OCI-LY3 (cell line): ENCODE measurements at regions not wholly inside any gene's neighbourhood (a gene's known extent, or its start where the extent isn't known, plus 50 kb on each side); places are given as distances from the start of the nearest gene placed in this dataset.

Experiments
- H2AFZ ChIP-seq: fragments of 200-600, 300-600 bp; shearing (Covaris generic); 2 replicates; pipeline ENCODE4 v1.6.0; 2014; ENCODE audit warnings: antibody characterized with exemption, low read depth, low read length
- H3K27ac ChIP-seq: fragments of 200-600, 300-600 bp; sonication (generic); 2 replicates; pipeline ENCODE4 v1.5.1; 2014; ENCODE audit warnings: mild to moderate bottlenecking, low read length, moderate library complexity, mixed read lengths
- H3K27me3 ChIP-seq: fragments of 200-600, 300-600 bp; sonication (generic); 2 replicates; pipeline ENCODE4 v1.6.1; 2014; ENCODE audit warnings: low read depth, low read length, mixed read lengths
- H3K36me3 ChIP-seq: fragments of 200-600, 300-600 bp; sonication (generic); replicated peaks from 2 replicates; pipeline ENCODE3; 2014; ENCODE audit warnings: low read depth, low read length, mixed read lengths
- H3K4me1 ChIP-seq: fragments of 300-600, 200-600 bp; sonication (generic); 2 replicates; pipeline ENCODE4 v1.6.1; 2014; ENCODE audit warnings: low read length, mixed read lengths
- H3K4me2 ChIP-seq: fragments of 200-600, 300-600 bp; sonication (generic); 2 replicates; pipeline ENCODE4 v1.6.1; 2014; ENCODE audit warnings: low read length, mixed read lengths
- H3K4me3 ChIP-seq: fragments of 300-600, 200-600 bp; sonication (generic); 2 replicates; pipeline ENCODE4 v1.5.1; 2014; ENCODE audit warnings: antibody characterized with exemption, mild to moderate bottlenecking, low read length, moderate library complexity
- H3K79me2 ChIP-seq: fragments of 300-600, 200-600 bp; shearing (Covaris generic); 2 replicates; pipeline ENCODE4 v1.6.1; 2014; ENCODE audit warnings: mild to moderate bottlenecking, low read length, mixed read lengths
- H3K9ac ChIP-seq: fragments of 300-600, 200-600 bp; shearing (Covaris generic); 2 replicates; pipeline ENCODE4 v1.6.0; 2014; ENCODE audit warnings: mild to moderate bottlenecking, low read length, moderate library complexity
- H3K9me3 ChIP-seq: fragments of 200-600, 300-600 bp; shearing (Covaris generic); 2 replicates; pipeline ENCODE4 v1.6.1; 2014; ENCODE audit warnings: low read length, mixed read lengths; ENCODE audit not compliant: insufficient read depth
- H4K20me1 ChIP-seq: fragments of 200-600, 300-600 bp; sonication (generic); 2 replicates; pipeline ENCODE4 v1.6.1; 2016; ENCODE audit warnings: low read length, mixed read lengths; ENCODE audit not compliant: insufficient read depth
- EZH2phosphoT487 ChIP-seq: fragments of 200-600 bp; shearing (Covaris generic); IDR thresholded peaks from 2 replicates; pipeline ENCODE4 v1.6.1; 2018; ENCODE audit warnings: antibody characterized with exemption, mixed run types, low read depth
- TF ChIP-seq, protein P1 (sequence below): fragments of 200-600, 300-600 bp; sonication (generic); IDR thresholded peaks from 2 replicates; pipeline ENCODE4 v1.5.1; 2014; ENCODE audit warnings: antibody characterized with exemption, low read length, low read depth

DNA sequence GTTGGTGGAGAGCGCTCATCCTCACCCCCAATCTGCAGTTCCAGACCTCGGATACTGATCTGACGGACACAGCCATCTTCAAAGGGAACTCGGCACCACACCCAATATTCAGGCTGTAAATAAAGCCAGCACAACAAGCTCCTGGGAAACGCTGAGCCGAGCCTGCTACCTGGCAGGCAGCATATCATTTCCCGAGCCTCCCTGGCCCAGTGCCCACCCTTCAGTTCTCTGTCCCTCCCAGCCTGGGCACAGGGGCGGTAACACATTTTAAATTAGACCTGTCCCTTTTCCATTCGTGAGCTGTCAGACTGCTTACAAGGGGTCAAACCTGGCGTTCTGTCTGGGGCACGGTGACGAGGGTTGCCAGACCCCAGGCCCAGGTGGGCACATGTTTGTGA, 250.5 kb downstream of the ARHGAP12 start:
- Histone ChIP-seq H3K36me3 (no peaks in the 10 kb centered on the region), H3K79me2 (no peaks in the 10 kb centered on the region), H3K27ac (no peak overlapping the region), H2AFZ (no peak overlapping the region), H3K4me3 (no peak overlapping the region), H3K4me2 (no peak overlapping the region), H4K20me1 (no peaks in the 10 kb centered on the region), H3K9me3 (no peaks in the 10 kb centered on the region), H3K4me1 (no peaks in the 10 kb centered on the region), H3K9ac (no peak overlapping the region), H3K27me3 (no peaks in the 10 kb centered on the region)
- TF ChIP-seq, protein P1, sequence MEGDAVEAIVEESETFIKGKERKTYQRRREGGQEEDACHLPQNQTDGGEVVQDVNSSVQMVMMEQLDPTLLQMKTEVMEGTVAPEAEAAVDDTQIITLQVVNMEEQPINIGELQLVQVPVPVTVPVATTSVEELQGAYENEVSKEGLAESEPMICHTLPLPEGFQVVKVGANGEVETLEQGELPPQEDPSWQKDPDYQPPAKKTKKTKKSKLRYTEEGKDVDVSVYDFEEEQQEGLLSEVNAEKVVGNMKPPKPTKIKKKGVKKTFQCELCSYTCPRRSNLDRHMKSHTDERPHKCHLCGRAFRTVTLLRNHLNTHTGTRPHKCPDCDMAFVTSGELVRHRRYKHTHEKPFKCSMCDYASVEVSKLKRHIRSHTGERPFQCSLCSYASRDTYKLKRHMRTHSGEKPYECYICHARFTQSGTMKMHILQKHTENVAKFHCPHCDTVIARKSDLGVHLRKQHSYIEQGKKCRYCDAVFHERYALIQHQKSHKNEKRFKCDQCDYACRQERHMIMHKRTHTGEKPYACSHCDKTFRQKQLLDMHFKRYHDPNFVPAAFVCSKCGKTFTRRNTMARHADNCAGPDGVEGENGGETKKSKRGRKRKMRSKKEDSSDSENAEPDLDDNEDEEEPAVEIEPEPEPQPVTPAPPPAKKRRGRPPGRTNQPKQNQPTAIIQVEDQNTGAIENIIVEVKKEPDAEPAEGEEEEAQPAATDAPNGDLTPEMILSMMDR: no peak
- TF ChIP-seq EZH2phosphoT487: no peak

DNA sequence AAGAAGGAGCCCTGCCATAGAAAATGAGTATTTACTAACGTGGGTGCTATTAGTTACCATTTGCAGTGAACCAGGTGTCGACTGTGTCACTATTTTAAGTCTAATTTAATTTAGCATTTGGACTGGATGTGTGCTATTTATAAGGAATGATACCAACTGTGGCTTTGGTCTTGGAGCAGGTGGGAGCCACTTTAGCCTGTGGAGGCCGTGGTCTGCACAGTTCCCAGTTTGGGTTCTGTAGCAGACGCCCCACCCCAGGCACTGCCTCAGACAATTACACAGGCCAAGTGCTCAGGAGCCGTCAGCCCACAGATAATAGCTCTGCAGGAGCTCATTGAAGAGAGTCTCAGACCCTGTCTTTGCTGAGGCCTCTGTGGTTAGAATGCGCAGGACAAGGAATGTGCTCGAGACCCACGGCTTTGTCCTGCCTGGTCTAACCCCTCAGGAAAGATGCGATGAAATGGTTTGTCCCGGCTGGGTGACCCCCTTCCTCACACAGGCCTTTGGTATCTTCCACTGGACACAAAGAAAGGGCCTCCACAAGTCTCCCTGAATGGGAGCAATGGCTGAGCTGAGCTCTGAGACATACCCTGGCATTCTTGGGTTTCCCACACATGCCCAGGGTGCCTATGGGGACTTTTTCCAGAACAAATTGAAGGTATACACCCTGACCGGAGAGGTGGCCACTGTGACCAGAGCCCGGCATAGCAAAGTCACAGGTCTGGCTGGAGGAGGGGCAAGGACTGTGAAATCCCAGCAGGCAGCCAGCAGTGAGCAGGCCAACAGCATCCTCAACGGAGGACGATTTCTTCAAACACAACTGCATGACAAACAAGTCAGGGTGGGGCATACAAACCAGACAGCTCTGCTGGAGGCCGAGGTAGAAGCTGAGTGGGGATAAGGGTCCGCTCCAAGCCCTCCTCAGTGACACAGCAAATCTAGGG, 251.2 kb downstream of the ARHGAP12 start:
- Histone ChIP-seq H3K36me3 (no peaks in the 10 kb centered on the region), H3K9me3 (no peaks in the 10 kb centered on the region), H4K20me1 (no peaks in the 10 kb centered on the region), H3K4me1 (no peaks in the 10 kb centered on the region), H3K27ac (no peak overlapping the region), H3K27me3 (no peaks in the 10 kb centered on the region), H3K4me3 (no peak overlapping the region), H3K4me2 (no peak overlapping the region), H3K79me2 (no peaks in the 10 kb centered on the region), H3K9ac (no peak overlapping the region), H2AFZ (no peak overlapping the region)
- TF ChIP-seq, protein P1: no peak
- no peak for TF ChIP-seq EZH2phosphoT487

DNA sequence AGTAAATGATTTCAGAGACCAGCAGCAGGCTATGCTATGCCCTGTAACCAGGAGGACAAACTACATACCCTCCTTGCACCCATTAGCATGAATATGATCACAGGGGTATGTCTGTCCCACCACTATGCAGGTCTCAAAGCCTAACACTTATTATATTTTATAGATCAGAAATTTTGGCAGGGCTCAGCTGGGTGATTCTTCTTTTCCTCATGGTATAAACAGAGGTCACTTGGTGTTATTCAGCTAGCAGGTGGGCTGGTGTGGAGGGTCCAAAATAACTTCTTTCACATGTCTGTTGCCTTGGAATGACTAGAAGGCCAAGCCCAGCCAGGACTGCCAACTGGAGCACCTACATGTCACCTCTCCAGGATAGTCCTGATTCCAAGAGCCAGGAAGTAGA, 252.9 kb downstream of the ARHGAP12 start:
- TF ChIP-seq EZH2phosphoT487: no peak
- TF ChIP-seq, protein P1: no peak
- H3K27me3 ChIP-seq: no peaks in the 10 kb centered on the region
- no peak overlapping the region for H2AFZ ChIP-seq
- H3K4me1 ChIP-seq: no peaks in the 10 kb centered on the region
- H3K36me3 ChIP-seq: no peaks in the 10 kb centered on the region
- no peaks in the 10 kb centered on the region for H4K20me1 ChIP-seq
- H3K9me3 ChIP-seq: no peaks in the 10 kb centered on the region
- H3K79me2 ChIP-seq: no peaks in the 10 kb centered on the region
- no peak overlapping the region for H3K4me2 ChIP-seq
- no peak overlapping the region for H3K9ac ChIP-seq
- no peak overlapping the region for H3K27ac ChIP-seq
- H3K4me3 ChIP-seq: no peak overlapping the region

DNA sequence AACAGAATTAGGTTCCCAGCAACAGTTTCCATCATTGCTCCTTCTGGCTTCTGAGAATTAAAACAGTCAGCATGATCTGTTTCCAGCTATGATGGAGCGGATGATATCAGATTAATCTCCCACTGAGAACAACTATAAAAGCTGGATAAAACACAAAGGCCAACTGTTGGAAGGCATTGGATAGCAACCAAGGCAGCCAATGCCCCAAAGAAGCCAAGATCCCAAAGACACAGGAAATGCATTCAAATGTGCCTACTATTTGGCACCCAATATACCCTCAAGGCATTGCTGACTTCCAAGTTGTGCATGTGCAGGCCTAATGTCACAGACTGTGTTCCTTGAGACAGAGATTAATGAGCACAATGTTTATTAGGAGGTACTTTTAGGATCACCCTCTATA, 259.3 kb downstream of the ARHGAP12 start:
- H3K27me3 ChIP-seq: no peaks in the 10 kb centered on the region
- H3K4me1 ChIP-seq: no peaks in the 10 kb centered on the region
- no peak overlapping the region for H3K4me2 ChIP-seq
- H2AFZ ChIP-seq: no peak overlapping the region
- no peaks in the 10 kb centered on the region for H3K9me3 ChIP-seq
- H3K36me3 ChIP-seq: no peaks in the 10 kb centered on the region
- no peak for TF ChIP-seq EZH2phosphoT487
- TF ChIP-seq, protein P1: no peak
- H4K20me1 ChIP-seq: no peaks in the 10 kb centered on the region
- no peak overlapping the region for H3K4me3 ChIP-seq
- H3K27ac ChIP-seq: no peak overlapping the region
- no peaks in the 10 kb centered on the region for H3K79me2 ChIP-seq
- no peak overlapping the region for H3K9ac ChIP-seq
